ENCODE measurements at regions not wholly inside any gene's neighbourhood (a gene's known extent, or its start where the extent isn't known, plus 50 kb on each side); places are given as distances from the start of the nearest gene placed in this dataset.

- TF ChIP-seq EZH2 (IDR thresholded peaks at IDR 0.05; ENCODE audit: insufficient read depth, poor library complexity, severe bottlenecking) (no peak), EZH2phosphoT487 (IDR thresholded peaks at IDR 0.05; ENCODE audit: insufficient read depth, low read depth) (no peak)
These were observed 472.1 kb upstream of the C16orf82 start for GRCh38 chr16:26594666-26595065.
